ENCODE measurements at regions not wholly inside any gene's neighbourhood (a gene's known extent, or its start where the extent isn't known, plus 50 kb on each side); places are given as distances from the start of the nearest gene placed in this dataset.

DNA sequence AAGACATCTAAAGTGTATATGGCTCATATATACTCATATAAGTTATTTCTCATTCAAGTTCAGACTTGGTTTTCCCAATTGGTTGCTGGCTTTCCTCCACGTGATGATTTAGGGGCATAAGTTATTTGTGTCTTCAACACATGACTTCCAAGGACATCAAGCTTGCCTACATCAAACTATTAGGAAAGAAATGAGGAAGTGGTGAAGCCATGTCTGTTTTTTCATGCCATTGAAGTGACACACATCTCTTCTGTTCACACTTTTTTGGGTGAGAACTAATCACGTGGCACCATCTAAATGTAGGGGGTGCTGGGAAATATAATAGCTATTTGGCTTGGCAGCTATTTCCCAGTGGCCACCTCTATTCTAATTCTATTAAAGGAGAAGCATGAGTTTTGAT lies 282.1 kb downstream of the OMA1 start:
- H3K4me3 ChIP-seq (ENCODE audit: low read depth, low read length): no peak overlapping the region

DNA sequence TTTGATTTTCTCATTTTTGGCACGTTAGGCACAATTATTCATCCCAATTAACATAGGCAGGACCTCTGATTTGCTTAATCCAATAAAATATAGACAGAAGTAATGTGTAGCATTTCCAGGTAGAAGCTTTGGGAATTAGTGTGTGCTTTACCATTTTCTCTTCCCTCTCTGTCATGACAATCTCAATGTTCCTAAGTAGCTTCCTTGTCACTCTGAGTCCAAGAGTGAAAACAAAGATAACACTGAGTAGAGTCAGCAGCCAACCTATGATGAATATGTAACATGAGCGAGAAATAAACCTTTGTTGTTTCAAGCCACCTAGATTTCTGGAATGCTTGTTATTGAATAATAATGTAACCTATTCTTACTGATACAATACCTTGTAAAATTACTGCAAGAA lies 283.8 kb downstream of the OMA1 start:
- no peak for DNase-seq (ENCODE audit: low read depth)
- TF ChIP-seq, protein P1, sequence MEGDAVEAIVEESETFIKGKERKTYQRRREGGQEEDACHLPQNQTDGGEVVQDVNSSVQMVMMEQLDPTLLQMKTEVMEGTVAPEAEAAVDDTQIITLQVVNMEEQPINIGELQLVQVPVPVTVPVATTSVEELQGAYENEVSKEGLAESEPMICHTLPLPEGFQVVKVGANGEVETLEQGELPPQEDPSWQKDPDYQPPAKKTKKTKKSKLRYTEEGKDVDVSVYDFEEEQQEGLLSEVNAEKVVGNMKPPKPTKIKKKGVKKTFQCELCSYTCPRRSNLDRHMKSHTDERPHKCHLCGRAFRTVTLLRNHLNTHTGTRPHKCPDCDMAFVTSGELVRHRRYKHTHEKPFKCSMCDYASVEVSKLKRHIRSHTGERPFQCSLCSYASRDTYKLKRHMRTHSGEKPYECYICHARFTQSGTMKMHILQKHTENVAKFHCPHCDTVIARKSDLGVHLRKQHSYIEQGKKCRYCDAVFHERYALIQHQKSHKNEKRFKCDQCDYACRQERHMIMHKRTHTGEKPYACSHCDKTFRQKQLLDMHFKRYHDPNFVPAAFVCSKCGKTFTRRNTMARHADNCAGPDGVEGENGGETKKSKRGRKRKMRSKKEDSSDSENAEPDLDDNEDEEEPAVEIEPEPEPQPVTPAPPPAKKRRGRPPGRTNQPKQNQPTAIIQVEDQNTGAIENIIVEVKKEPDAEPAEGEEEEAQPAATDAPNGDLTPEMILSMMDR (IDR thresholded peaks at IDR 0.05; ENCODE audit: insufficient read depth, low read depth, low read length): no peak
- H3K4me3 ChIP-seq (ENCODE audit: low read depth, low read length): no peak overlapping the region

More for the DNA sequence above, 282.1 kb downstream of the OMA1 start:
- DNase-seq (ENCODE audit: low read depth): no peak
- TF ChIP-seq, protein P1 (IDR thresholded peaks at IDR 0.05; ENCODE audit: insufficient read depth, low read depth, low read length): no peak

DNA sequence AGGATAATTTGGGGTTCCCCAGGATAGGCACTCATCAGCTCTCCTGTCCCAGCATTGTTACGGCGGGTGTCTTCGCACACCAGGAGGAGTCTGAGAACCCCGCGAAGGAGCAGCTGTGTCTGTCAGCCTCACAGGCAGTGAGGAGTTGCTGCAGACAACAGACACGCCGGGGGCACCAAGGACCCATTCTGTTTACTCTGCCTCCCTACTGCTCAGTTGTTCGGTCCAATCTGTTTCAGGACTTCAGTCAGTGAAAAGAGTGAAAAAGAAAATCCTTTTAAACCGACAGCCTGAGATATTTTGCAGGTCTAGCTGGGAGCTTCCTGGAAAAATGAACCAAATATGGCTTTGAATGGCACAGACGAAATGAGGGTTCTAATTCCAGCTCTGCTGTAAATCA lies 288.4 kb downstream of the OMA1 start:
- TF ChIP-seq, protein P1 (IDR thresholded peaks at IDR 0.05; ENCODE audit: insufficient read depth, low read depth, low read length): no peak
- H3K4me3 ChIP-seq (ENCODE audit: low read depth, low read length): no peak overlapping the region
- no peak for DNase-seq (ENCODE audit: low read depth)

DNA sequence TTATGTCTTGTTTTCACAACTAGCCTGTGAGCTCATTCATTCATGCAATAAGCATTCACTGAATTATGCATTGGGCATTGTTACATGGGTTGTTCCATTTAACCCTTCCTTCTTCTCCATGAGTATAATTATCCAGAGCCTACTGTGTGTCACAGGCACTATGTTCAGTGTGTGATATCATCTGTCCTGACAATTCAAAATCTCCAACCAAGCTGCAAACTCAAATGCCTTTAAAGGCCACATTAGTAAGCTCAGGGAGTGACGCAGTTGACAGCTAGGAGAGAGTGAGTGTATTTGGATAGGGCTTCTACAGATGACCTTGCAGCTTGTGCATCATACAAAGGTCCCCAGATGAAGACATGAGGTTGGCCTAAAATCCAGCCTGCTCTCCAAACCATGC lies 289.5 kb downstream of the OMA1 start:
- H3K4me3 ChIP-seq (ENCODE audit: low read depth, low read length): no peak overlapping the region
- DNase-seq (ENCODE audit: low read depth): no peak
- TF ChIP-seq, protein P1 (IDR thresholded peaks at IDR 0.05; ENCODE audit: insufficient read depth, low read depth, low read length): no peak

DNA sequence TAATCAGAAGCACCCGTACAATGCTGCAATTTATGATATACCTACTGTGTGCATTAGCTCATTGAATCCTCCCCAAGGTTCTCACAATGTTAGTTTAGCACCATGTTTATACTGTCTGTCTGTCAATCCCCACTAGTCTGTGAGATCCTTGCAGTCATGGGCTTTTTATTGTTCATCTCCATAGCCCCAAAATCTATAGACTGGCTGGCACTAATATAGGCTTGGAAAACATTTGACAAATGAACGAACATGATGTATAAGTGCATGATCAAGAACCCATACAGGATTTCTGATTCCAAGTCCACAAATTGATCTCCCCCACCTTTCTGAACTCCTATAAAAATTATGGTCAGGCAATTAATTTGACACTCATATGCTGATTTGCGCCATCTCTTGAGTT lies 290.0 kb downstream of the OMA1 start:
- DNase-seq (ENCODE audit: low read depth): no peak
- TF ChIP-seq, protein P1 (IDR thresholded peaks at IDR 0.05; ENCODE audit: insufficient read depth, low read depth, low read length): no peak
- no peak overlapping the region for H3K4me3 ChIP-seq (ENCODE audit: low read depth, low read length)

DNA sequence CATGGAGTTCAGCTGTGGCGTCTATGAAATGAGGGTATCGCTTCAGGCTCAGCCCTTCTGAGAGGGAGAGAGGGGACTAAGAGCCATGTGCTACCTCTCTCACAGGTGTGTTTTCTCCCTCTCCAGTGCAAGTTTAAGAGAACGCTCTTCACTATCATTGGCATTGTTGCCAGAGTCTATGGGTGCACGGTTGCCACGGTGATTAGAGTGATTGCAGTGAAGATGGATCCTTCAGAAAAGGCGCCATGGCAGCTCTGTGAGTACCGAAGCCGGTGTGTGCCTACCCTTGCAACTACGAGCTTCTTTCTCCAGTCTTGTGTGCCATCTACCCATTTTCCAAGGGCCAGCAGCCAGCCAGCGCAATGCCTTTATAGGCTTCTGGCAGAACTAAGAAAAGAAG lies 290.5 kb downstream of the OMA1 start:
- no peak overlapping the region for H3K4me3 ChIP-seq (ENCODE audit: low read depth, low read length)
- no peak for DNase-seq (ENCODE audit: low read depth)
- TF ChIP-seq, protein P1 (IDR thresholded peaks at IDR 0.05; ENCODE audit: insufficient read depth, low read depth, low read length): no peak

DNA sequence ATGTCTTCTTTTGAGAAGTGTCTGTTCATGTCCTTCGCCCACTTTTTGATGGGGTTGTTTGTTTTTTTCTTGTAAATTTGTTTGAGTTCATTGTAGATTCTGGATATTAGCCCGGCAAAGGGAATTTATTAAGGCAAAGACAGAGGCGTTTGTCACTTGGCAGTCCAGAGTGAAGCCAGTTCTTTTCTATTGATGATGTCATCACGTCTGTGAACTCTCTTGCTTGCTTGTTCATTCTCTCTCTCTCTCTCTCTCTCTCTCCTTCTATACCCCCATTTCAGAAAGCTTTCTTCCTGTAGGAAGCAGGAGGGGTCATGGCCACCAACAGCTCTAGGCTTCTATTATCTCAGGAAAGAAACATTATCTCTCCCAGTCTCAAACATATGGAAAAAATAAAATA lies 291.3 kb downstream of the OMA1 start:
- DNase-seq (ENCODE audit: low read depth): no peak
- no peak overlapping the region for H3K4me3 ChIP-seq (ENCODE audit: low read depth, low read length)
- TF ChIP-seq, protein P1 (IDR thresholded peaks at IDR 0.05; ENCODE audit: insufficient read depth, low read depth, low read length): no peak

Measured in fibroblast of villous mesenchyme (primary cell).